ENCODE measurements at regions not wholly inside any gene's neighbourhood (a gene's known extent, or its start where the extent isn't known, plus 50 kb on each side); places are given as distances from the start of the nearest gene placed in this dataset.

DNA sequence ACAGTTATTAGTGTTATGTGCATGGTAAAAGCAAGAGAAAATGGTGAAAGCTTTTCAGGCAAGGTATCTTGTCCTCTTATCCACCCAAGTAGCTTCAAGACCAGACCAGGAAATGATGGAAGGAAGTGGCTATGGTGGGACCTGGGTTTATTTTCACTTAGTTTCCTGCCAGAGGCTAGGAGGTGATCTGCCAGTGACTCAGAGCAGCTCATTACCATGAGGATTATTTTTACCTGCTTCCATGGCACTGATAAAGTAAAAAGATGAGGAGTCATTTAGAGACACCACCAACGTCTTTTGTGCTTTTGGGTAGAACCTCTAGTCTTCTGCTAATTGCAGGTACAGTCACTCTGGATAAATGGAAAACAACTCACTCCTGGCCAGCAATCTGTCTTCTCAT, 339.9 kb upstream of the KIRREL3 start:
- Histone ChIP-seq H2AFZ (replicated peaks; ENCODE audit: low read length, poor library complexity) (no peak overlapping the region), H3K18ac (ENCODE audit: low read depth, low read length) (no peak overlapping the region), H3K9me1 (ENCODE audit: insufficient read depth, low read length) (no peaks in the 10 kb centered on the region), H4K91ac (ENCODE audit: insufficient read depth, low read depth, low read length) (no peak overlapping the region), H3K4me2 (ENCODE audit: low read depth, low read length) (no peak overlapping the region), H3K4ac (ENCODE audit: low read depth, low read length) (no peak overlapping the region), H2BK120ac (ENCODE audit: low read depth, low read length) (no peak overlapping the region), H4K5ac (ENCODE audit: low read depth, low read length) (no peak overlapping the region), H3K9ac (ENCODE audit: low read depth, low read length) (no peak overlapping the region), H2AK9ac (replicated peaks; ENCODE audit: low read depth, low read length, poor library complexity) (no peak overlapping the region), H3K56ac (ENCODE audit: extremely low read depth, insufficient read depth, low read length) (no peak overlapping the region), H4K8ac (ENCODE audit: low read depth in 2 of 2, low read length in 2 of 2) (no peak overlapping the region), H3K4me3 (ENCODE audit: insufficient read depth, low read depth, low read length) (no peak overlapping the region), H2AK5ac (ENCODE audit: low read depth, low read length) (no peak overlapping the region), H3K27me3 (ENCODE audit: control insufficient read depth, insufficient read depth, low read length) (no peaks in the 10 kb centered on the region), H2BK15ac (ENCODE audit: low read depth, low read length) (no peak overlapping the region), H3K36me3 (ENCODE audit: control insufficient read depth, insufficient read depth, low read length) (no peaks in the 10 kb centered on the region), H3K9me3 (ENCODE audit: control insufficient read depth, insufficient read depth, low read length) (no peaks in the 10 kb centered on the region), H4K20me1 (ENCODE audit: insufficient read depth, low read length) (no peaks in the 10 kb centered on the region), H3K27ac (ENCODE audit: insufficient read depth, low read length) (no peak overlapping the region), H3K23ac (ENCODE audit: low read depth, low read length) (no peak overlapping the region), H3K79me1 (ENCODE audit: low read depth in 1 of 2, low read length in 2 of 2) (no peaks in the 10 kb centered on the region), H2BK5ac (ENCODE audit: low read depth, low read length, poor library complexity, severe bottlenecking) (no peak overlapping the region), H3K14ac (replicated peaks; ENCODE audit: low read depth, low read length) (no peak overlapping the region), H3K4me1 (ENCODE audit: control insufficient read depth, insufficient read depth, low read length) (no peaks in the 10 kb centered on the region), H2BK20ac (ENCODE audit: low read depth, low read length) (no peak overlapping the region)
- ATAC-seq (ENCODE audit: low read depth) = no peak
- WGBS, 2 experiments (ENCODE audit: extremely low coverage in 2 of 2, insufficient read length in 1 of 2) = no CpG with 5 or more reads among the region's 1 CpG
- TF ChIP-seq CEBPB (IDR thresholded peaks at IDR 0.05; ENCODE audit: low read depth, low read length) = no peak
- TF ChIP-seq FOS (IDR thresholded peaks at IDR 0.05; ENCODE audit: low read depth, low read length) = no peak
- TF ChIP-seq USF2 (IDR thresholded peaks at IDR 0.05; ENCODE audit: low read depth, low read length) = no peak
- TF ChIP-seq CHD1 (IDR thresholded peaks at IDR 0.05; ENCODE audit: low read depth, low read length) = no peak
- no peak for TF ChIP-seq ELK1 (IDR thresholded peaks at IDR 0.05; ENCODE audit: borderline replicate concordance, low read depth, low read length)
- TF ChIP-seq RFX5 (IDR thresholded peaks at IDR 0.05; ENCODE audit: low read depth, low read length) = no peak
- TF ChIP-seq NFE2L2 (IDR thresholded peaks at IDR 0.05; ENCODE audit: low read depth, low read length) = no peak
- TF ChIP-seq POLR2A (IDR thresholded peaks at IDR 0.05; ENCODE audit: low read depth, low read length) = no peak
- no peak for TF ChIP-seq MXI1 (IDR thresholded peaks at IDR 0.05; ENCODE audit: borderline replicate concordance, low read depth, low read length)
- TF ChIP-seq BHLHE40 (IDR thresholded peaks at IDR 0.05; ENCODE audit: low read depth, low read length) = no peak
- dilution Hi-C loops (cut with HindIII; ENCODE audit: low sequenced_read_pairs, unreplicated experiment) = no loop called here
- no TSS peak for BruUV-seq (replicated peaks)
- DNase-seq = no peak
- POLR2A ChIA-PET (ENCODE audit: unreplicated experiment) = no interaction called here
- CTCF ChIA-PET = interaction anchor here (1.2 kb wide), 1 partner anchor 624 kb away, joined by 3 read pairs; no protein-coding TSS in a partner anchor
- in situ Hi-C loops (cut with MboI; ENCODE audit: low sequenced_read_pairs) = loop anchor here (10.0 to 25.0 kb wide), 4 partner anchors 326 to 1028 kb away; partner anchors contain the start of gene DCPS
- intact Hi-C loops (cut with micrococcal nuclease) = no loop called here
